Muscle of leg (tissue), 3 donors: ENCODE measurements at regions not wholly inside any gene's neighbourhood (a gene's known extent, or its start where the extent isn't known, plus 50 kb on each side); places are given as distances from the start of the nearest gene placed in this dataset.
"Not testable (repeated sequence)": the region's sequence is repeated elsewhere in the genome, so short reads cannot be mapped to it uniquely, and the experiment has no call there.

Experiments
- DNase-seq: peaks from one replicate; pipeline ENCODE4 v3.0.0; 2013
- H3K27ac ChIP-seq: one replicate; pipeline ENCODE4 v1.5.1; 2013; ENCODE audit warnings: mild to moderate bottlenecking, low read length, control low read depth
- H3K27me3 ChIP-seq: one replicate; pipeline ENCODE4 v1.6.1; 2013; ENCODE audit warnings: low read length; ENCODE audit not compliant: control insufficient read depth, insufficient read depth
- H3K36me3 ChIP-seq: one replicate; pipeline ENCODE4 v1.6.1; 2013; ENCODE audit warnings: low read length; ENCODE audit not compliant: control insufficient read depth, insufficient read depth
- H3K4me1 ChIP-seq: one replicate; pipeline ENCODE4 v1.6.1; 2013; ENCODE audit warnings: low read length; ENCODE audit not compliant: control insufficient read depth, insufficient read depth
- H3K4me3 ChIP-seq: one replicate; pipeline ENCODE4 v1.5.1; 2013; ENCODE audit warnings: low read length, control low read depth
- H3K9me3 ChIP-seq: replicated peaks from 2 replicates; pipeline ENCODE4 v1.6.1; 2013; ENCODE audit warnings: low read depth, low read length; ENCODE audit not compliant: control insufficient read depth
- WGBS: methylation state at CpG from one replicate; pipeline ENCODE4 v1.1.5; 2013; ENCODE audit warnings: missing lambda C conversion rate; ENCODE audit not compliant: insufficient coverage; 5-methylcytosine and 5-hydroxymethylcytosine counted together

- Histone ChIP-seq H3K4me1 (no peaks in the 10 kb centered on the region), H3K27me3 (no peaks in the 10 kb centered on the region), H3K36me3 (no peaks in the 10 kb centered on the region), H3K4me3 (no peak overlapping the region), H3K9me3 (no peaks in the 10 kb centered on the region), H3K27ac (no peak overlapping the region)
- DNase-seq, result no peak
- WGBS, result 92% methylated on average over 2 of the region's 9 CpGs
Measured at GRCh38 chr3:177249203-177249602, 51.9 kb upstream of the TBL1XR1 start.

- H3K9me3 ChIP-seq, result no peaks in the 10 kb centered on the region
- H3K4me1 ChIP-seq, result no peaks in the 10 kb centered on the region
- H3K27ac ChIP-seq, result no peak overlapping the region
- 23% methylated on average over 1 of the region's 1 CpG for WGBS
- no peak overlapping the region for H3K4me3 ChIP-seq
- no peaks in the 10 kb centered on the region for H3K27me3 ChIP-seq
- no peaks in the 10 kb centered on the region for H3K36me3 ChIP-seq
- DNase-seq, result peak; percentile 87
Measured at GRCh38 chr3:177250151-177250550, 52.9 kb upstream of the TBL1XR1 start.

GRCh38 chr3:177251755-177252154, 54.5 kb upstream of the TBL1XR1 start:
- no peak overlapping the region for H3K4me3 ChIP-seq
- H3K27me3 ChIP-seq, result no peaks in the 10 kb centered on the region
- H3K36me3 ChIP-seq, result no peaks in the 10 kb centered on the region
- DNase-seq, result no peak
- no peak overlapping the region for H3K27ac ChIP-seq
- H3K9me3 ChIP-seq, result no peaks in the 10 kb centered on the region
- H3K4me1 ChIP-seq, result no peaks in the 10 kb centered on the region
- no CpG with 5 or more reads among the region's 4 CpGs for WGBS

- no peaks in the 10 kb centered on the region for H3K36me3 ChIP-seq
- no peaks in the 10 kb centered on the region for H3K27me3 ChIP-seq
- H3K9me3 ChIP-seq, result no peaks in the 10 kb centered on the region
- H3K4me1 ChIP-seq, result no peaks in the 10 kb centered on the region
- no peak for DNase-seq
- no peak overlapping the region for H3K4me3 ChIP-seq
- no CpG with 5 or more reads among the region's 1 CpG for WGBS
- no peak overlapping the region for H3K27ac ChIP-seq
Measured at GRCh38 chr3:177257006-177257405, 59.7 kb upstream of the TBL1XR1 start.

- no CpG with 5 or more reads among the region's 2 CpGs for WGBS
- no peak for DNase-seq
- Histone ChIP-seq H3K27ac (no peak overlapping the region), H3K36me3 (no peaks in the 10 kb centered on the region), H3K4me1 (no peaks in the 10 kb centered on the region), H3K9me3 (no peaks in the 10 kb centered on the region), H3K4me3 (no peak overlapping the region), H3K27me3 (no peaks in the 10 kb centered on the region)
Measured at GRCh38 chr3:177257625-177258024, 60.3 kb upstream of the TBL1XR1 start.

- Histone ChIP-seq H3K9me3 (no peaks in the 10 kb centered on the region), H3K4me3 (no peak overlapping the region), H3K27me3 (no peaks in the 10 kb centered on the region), H3K4me1 (peaks cover 5% of the 10 kb centered on the region), H3K36me3 (no peaks in the 10 kb centered on the region), H3K27ac (no peak overlapping the region)
- peak; percentile 61 for DNase-seq
- WGBS, result 65% methylated on average over 2 of the region's 5 CpGs
Measured at GRCh38 chr3:177262396-177262795, 65.1 kb upstream of the TBL1XR1 start.

GRCh38 chr3:177263615-177264368, 66.5 kb upstream of the TBL1XR1 start:
- 17% methylated on average over 8 of the region's 8 CpGs for WGBS
- Histone ChIP-seq H3K27ac (peak overlapping the region; percentile 55), H3K36me3 (no peaks in the 10 kb centered on the region)

GRCh38 chr3:177271811-177272501, 74.7 kb upstream of the TBL1XR1 start:
- DNase-seq, H3K4me3 ChIP-seq, H3K9me3 ChIP-seq, H3K27me3 ChIP-seq, H3K4me1 ChIP-seq, H3K36me3 ChIP-seq, H3K27ac ChIP-seq: not testable (repeated sequence)
- 97% methylated on average over 22 of the region's 36 CpGs for WGBS

More at GRCh38 chr3:177263615-177264368, 66.5 kb upstream of the TBL1XR1 start:
- Histone ChIP-seq H3K4me3 (no peak overlapping the region), H3K4me1 (peaks cover 5% of the 10 kb centered on the region), H3K27me3 (no peaks in the 10 kb centered on the region), H3K9me3 (no peaks in the 10 kb centered on the region)
- DNase-seq, result peak; percentile 65

GRCh38 chr3:177278016-177278415, 80.7 kb upstream of the TBL1XR1 start:
- H3K4me3 ChIP-seq, result no peak overlapping the region
- DNase-seq, result no peak
- H3K9me3 ChIP-seq, result no peaks in the 10 kb centered on the region
- no peaks in the 10 kb centered on the region for H3K27me3 ChIP-seq
- H3K4me1 ChIP-seq, result no peaks in the 10 kb centered on the region
- no peaks in the 10 kb centered on the region for H3K36me3 ChIP-seq
- H3K27ac ChIP-seq, result no peak overlapping the region

- no peak overlapping the region for H3K27ac ChIP-seq
- H3K27me3 ChIP-seq, result no peaks in the 10 kb centered on the region
- H3K4me1 ChIP-seq, result peaks cover 1% of the 10 kb centered on the region
- no peaks in the 10 kb centered on the region for H3K9me3 ChIP-seq
- 40% methylated on average over 3 of the region's 7 CpGs for WGBS
- DNase-seq, result no peak
- no peaks in the 10 kb centered on the region for H3K36me3 ChIP-seq
- no peak overlapping the region for H3K4me3 ChIP-seq
Measured at GRCh38 chr3:177279118-177279815, 82.0 kb upstream of the TBL1XR1 start.
